ENCODE measurements at regions not wholly inside any gene's neighbourhood (a gene's known extent, or its start where the extent isn't known, plus 50 kb on each side); places are given as distances from the start of the nearest gene placed in this dataset.

- peaks cover 15% of the 10 kb centered on the region for H3K4me1 Mint-ChIP-seq
These were observed 275.4 kb downstream of the FOXA2 start for GRCh38 chr20:22308934-22309333.

DNA sequence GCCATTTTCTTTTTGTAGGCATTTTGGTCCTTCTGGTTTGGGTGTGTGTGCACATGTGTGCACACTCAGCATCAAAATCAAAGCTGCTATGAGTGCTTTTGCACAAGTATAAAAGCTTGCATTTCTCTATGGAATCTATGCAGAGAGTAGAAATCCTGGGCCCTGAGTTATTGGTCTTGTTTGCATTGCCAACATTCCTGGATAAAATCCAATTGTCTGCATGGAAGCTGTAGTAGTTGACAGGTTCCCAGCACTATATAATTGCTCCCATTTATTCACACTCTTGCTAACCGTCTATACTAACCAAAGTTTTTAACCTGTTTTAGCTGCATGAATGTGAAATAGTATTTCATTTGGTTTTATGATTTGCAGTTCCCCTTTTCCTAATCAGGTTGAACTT is 277.0 kb downstream of the FOXA2 start:
- Mint-ChIP-seq H3K27ac (no peak overlapping the region), H3K36me3 (no peaks in the 10 kb centered on the region), H3K27me3 (ENCODE audit: low read depth) (peaks cover 25% of the 10 kb centered on the region), H3K9me3 (peaks cover 7% of the 10 kb centered on the region), H3K4me3 (no peak overlapping the region), H3K4me1 (peaks cover 4% of the 10 kb centered on the region; the same call in 1 of the 2 replicates)
- ATAC-seq (no peak), DNase-seq (ENCODE audit: low spot score) (no peak)
- CTCF ChIA-PET, result no interaction called here
- POLR2A ChIA-PET, result no interaction called here
- no peak for TF ChIP-seq EMX1 (CRISPR knock-in tag; IDR thresholded peaks at IDR 0.05)
- TF ChIP-seq HMGXB4 (CRISPR knock-in tag; IDR thresholded peaks at IDR 0.05), result no peak
- TF ChIP-seq ZNF121 (CRISPR knock-in tag; IDR thresholded peaks at IDR 0.05), result no peak
- no peak for TF ChIP-seq SP1 (CRISPR knock-in tag; conservative IDR thresholded peaks at IDR 0.05)
- no peak for TF ChIP-seq ZBTB43 (CRISPR knock-in tag; IDR thresholded peaks at IDR 0.05)
- TF ChIP-seq OVOL2 (CRISPR knock-in tag; IDR thresholded peaks at IDR 0.05; ENCODE audit: borderline replicate concordance), result no peak
- no peak for TF ChIP-seq ATF6 (CRISPR knock-in tag; IDR thresholded peaks at IDR 0.05)

More at GRCh38 chr20:22308934-22309333, 275.4 kb downstream of the FOXA2 start:
- no peak for TF ChIP-seq TEAD4 (CRISPR knock-in tag; IDR thresholded peaks at IDR 0.05)
- no peak for TF ChIP-seq JAZF1 (CRISPR knock-in tag; IDR thresholded peaks at IDR 0.05)
- no peak for TF ChIP-seq AR (CRISPR knock-in tag; IDR thresholded peaks at IDR 0.05)
- TF ChIP-seq, protein P1, sequence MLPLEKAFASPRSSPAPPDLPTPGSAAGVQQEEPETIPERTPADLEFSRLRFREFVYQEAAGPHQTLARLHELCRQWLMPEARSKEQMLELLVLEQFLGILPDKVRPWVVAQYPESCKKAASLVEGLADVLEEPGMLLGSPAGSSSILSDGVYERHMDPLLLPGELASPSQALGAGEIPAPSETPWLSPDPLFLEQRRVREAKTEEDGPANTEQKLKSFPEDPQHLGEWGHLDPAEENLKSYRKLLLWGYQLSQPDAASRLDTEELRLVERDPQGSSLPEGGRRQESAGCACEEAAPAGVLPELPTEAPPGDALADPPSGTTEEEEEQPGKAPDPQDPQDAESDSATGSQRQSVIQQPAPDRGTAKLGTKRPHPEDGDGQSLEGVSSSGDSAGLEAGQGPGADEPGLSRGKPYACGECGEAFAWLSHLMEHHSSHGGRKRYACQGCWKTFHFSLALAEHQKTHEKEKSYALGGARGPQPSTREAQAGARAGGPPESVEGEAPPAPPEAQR (CRISPR knock-in tag; IDR thresholded peaks at IDR 0.05), result no peak
- TF ChIP-seq RORB (CRISPR knock-in tag; IDR thresholded peaks at IDR 0.05), result no peak
- TF ChIP-seq, protein P2, sequence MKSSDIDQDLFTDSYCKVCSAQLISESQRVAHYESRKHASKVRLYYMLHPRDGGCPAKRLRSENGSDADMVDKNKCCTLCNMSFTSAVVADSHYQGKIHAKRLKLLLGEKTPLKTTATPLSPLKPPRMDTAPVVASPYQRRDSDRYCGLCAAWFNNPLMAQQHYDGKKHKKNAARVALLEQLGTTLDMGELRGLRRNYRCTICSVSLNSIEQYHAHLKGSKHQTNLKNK (CRISPR knock-in tag; IDR thresholded peaks at IDR 0.05), result no peak
- no peak for TF ChIP-seq ARID4B (CRISPR knock-in tag; IDR thresholded peaks at IDR 0.05; ENCODE audit: borderline replicate concordance)
- ChIA-PET POLR2A (no interaction called here), CTCF (no interaction called here)
- Mint-ChIP-seq H3K27me3 (ENCODE audit: low read depth) (peaks cover 12% of the 10 kb centered on the region), H3K9me3 (peaks cover 1% of the 10 kb centered on the region; the same call in 1 of the 2 replicates), H3K27ac (no peak overlapping the region), H3K4me3 (no peak overlapping the region), H3K36me3 (no peaks in the 10 kb centered on the region)
- no peak for ATAC-seq
- no peak for DNase-seq (ENCODE audit: low spot score)
